GM21717 (cell line): ENCODE measurements at regions not wholly inside any gene's neighbourhood (a gene's known extent, or its start where the extent isn't known, plus 50 kb on each side); places are given as distances from the start of the nearest gene placed in this dataset.

ENCODE experiments used
- ATAC-seq: cut with Tn5 transposase; IDR thresholded peaks from one replicate; pipeline ENCODE4 v1.9.1; 2021; ENCODE audit warnings: mild to moderate bottlenecking, moderate library complexity; ENCODE audit not compliant: unreplicated experiment

GRCh38 chr12:78760906-78761305 lies 103.7 kb upstream of the SYT1 start:
- no peak for ATAC-seq

DNA sequence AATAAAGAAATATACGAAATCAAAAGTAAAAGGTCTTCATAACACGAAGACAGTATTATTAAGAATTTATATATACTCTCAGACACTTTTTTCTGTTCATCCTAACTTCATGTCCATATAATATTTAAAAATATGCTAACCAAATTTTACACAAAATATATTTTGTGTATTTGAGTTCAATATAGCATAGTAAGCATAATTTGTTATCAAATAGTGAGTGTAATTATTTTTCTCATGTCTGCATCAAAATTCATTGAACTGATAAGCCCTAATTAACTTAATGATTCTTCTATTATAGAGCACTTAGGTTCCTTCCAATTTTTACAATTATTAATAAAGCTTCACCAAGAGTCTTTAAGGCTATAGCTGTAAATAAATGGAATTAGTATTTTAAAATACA lies 99.7 kb upstream of the SYT1 start:
- ATAC-seq = no peak

- no peak for ATAC-seq
Observed at GRCh38 chr12:78767264-78767981, 97.2 kb upstream of the SYT1 start.

GRCh38 chr12:78778339-78778738 lies 86.2 kb upstream of the SYT1 start:
- ATAC-seq = no peak

DNA sequence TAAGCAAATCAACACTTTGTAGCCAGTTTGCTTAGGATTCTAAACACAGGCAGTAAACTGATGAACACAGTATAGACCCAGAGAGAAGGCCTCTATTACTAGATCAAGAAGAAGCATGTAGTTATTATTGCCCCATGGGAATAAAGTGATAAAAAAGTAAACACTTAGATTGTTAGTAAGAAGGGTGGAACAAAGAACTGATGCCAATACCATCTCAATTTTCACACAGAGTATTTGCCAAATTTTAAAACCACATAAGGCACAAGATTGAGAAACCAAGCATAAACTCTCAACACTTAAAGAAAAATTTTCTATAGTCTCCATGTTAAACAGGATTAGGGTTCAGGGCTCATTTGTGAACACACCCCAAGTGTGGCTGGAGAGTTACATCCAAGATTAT lies 77.0 kb upstream of the SYT1 start:
- ATAC-seq = no peak

DNA sequence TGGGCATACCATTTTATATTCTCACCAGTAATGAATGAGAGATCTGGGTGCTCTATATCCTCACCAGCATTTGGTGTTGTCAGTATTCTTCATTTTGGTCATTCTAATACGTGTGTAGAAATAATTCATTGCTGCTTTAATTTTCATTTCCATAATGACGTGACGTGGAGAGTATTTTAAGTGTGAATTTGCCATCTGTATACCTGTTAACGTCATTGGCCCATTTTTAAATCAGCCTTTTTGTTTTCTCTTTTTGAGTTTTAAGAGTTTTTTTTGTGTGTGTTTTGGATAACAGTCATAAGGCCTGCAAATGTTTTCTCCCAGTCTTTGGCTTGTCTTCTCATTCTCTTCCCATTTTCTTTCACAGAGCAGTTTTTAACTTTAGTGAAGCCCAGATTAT lies 74.4 kb upstream of the SYT1 start:
- ATAC-seq = no peak

- ATAC-seq = no peak
Observed at GRCh38 chr12:78792052-78792698, 72.4 kb upstream of the SYT1 start.

GRCh38 chr12:78793491-78793890 lies 71.1 kb upstream of the SYT1 start:
- no peak for ATAC-seq

- ATAC-seq = no peak
Observed at GRCh38 chr12:78793982-78794381, 70.6 kb upstream of the SYT1 start.

DNA sequence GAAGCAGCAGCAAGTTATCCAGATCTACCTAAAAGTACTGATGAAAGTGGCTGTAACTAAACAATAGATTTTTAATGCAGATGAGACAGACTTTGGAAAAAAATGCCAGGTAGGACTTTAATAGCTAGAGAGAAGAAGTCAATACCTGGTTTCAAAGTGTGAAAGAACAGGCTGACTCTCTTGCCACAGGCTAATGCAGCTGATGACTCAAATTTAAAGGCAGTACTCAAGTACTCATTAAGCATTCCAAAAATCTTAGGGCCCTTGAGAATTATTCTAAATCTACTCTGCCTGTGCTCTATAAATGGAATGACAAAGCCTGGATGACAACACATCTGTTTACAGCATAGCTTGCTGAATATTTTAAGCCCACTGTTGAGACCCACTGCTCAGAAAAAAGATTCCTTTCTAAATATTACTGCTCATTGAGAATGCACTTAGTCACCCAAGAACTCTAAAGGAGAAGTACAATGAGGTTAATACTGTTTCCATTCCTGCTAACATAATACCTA lies 68.6 kb upstream of the SYT1 start:
- ATAC-seq = no peak

DNA sequence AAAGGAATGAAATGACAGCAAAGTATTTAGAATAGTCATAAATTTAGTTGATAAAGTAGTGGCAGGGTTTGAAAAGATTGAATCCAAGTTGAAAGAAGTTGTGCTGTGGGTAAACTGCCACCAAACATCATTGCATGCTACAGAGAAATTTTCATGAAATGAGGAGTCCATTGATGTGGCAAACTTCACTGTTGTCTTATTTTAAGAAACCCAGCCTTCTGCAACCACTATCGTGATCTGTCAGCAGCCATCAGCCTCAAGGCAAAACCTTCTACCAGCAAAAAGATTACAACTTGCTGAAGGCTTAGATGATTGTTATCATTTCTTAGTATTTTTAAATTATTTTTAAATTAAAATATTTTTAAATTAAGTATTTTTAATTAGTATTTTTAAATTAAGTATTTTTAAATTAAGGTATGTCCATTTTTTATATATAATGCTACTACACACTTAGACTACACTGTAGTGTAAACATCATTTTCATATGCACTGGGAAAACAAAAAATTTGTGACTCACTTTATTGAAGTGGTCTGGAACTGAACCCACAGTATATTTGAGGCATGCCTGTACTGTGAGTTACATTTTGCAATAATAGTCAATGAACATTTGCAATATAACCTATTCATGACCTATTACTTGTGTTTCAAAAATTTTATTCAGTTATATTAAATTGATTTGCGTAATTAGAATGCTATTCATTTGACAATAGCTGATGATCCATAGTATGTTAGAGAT lies 67.2 kb upstream of the SYT1 start:
- no peak for ATAC-seq

GRCh38 chr12:78799649-78800048 lies 64.9 kb upstream of the SYT1 start:
- ATAC-seq = no peak

- ATAC-seq = no peak
Observed at GRCh38 chr12:78802593-78802992, 62.0 kb upstream of the SYT1 start.

- ATAC-seq = no peak
Observed at GRCh38 chr12:78804262-78804661, 60.3 kb upstream of the SYT1 start.
